Karpas-422 (cell line): ENCODE measurements at regions not wholly inside any gene's neighbourhood (a gene's known extent, or its start where the extent isn't known, plus 50 kb on each side); places are given as distances from the start of the nearest gene placed in this dataset.
A peak's percentile ranks its signal among the peaks of the same experiment; 100 is the strongest.

Experiments
- DNase-seq: peaks from one replicate; pipeline ENCODE4 v3.0.0-alpha.2; 2015
- H2AFZ ChIP-seq: fragments of 200-600 bp; sonication (generic); 2 replicates; pipeline ENCODE4 v1.6.1; 2014; ENCODE audit warnings: antibody characterized with exemption, low read length, mixed read lengths
- H3K27ac ChIP-seq: fragments of 200-600 bp; sonication (generic); 2 replicates; pipeline ENCODE4 v1.5.1; 2014; ENCODE audit warnings: mild to moderate bottlenecking, low read length, moderate library complexity
- H3K27me3 ChIP-seq: fragments of 200-600 bp; sonication (generic); 2 replicates; pipeline ENCODE4 v1.6.1; 2014; ENCODE audit warnings: low read length, mixed read lengths
- H3K36me3 ChIP-seq: fragments of 200-600 bp; sonication (generic); 2 replicates; pipeline ENCODE4 v1.6.1; 2014; ENCODE audit warnings: low read length, mixed read lengths; ENCODE audit not compliant: insufficient read depth
- H3K4me1 ChIP-seq: fragments of 200-600 bp; sonication (generic); 2 replicates; pipeline ENCODE4 v1.6.1; 2014; ENCODE audit warnings: mild to moderate bottlenecking, low read length, mixed read lengths
- H3K4me2 ChIP-seq: fragments of 200-600 bp; sonication (generic); 2 replicates; pipeline ENCODE4 v1.6.1; 2014; ENCODE audit warnings: low read length, low read depth, mild to moderate bottlenecking; ENCODE audit not compliant: poor library complexity, severe bottlenecking
- H3K4me3 ChIP-seq: fragments of 200-600 bp; sonication (generic); 2 replicates; pipeline ENCODE4 v1.5.1; 2014; ENCODE audit warnings: mild to moderate bottlenecking, antibody characterized with exemption, low read length, mixed read lengths
- H3K79me2 ChIP-seq: fragments of 200-600 bp; sonication (generic); 2 replicates; pipeline ENCODE4 v1.6.1; 2014; ENCODE audit warnings: mild to moderate bottlenecking, low read length, mixed read lengths
- H3K9ac ChIP-seq: fragments of 200-600 bp; sonication (generic); 2 replicates; pipeline ENCODE4 v1.6.0; 2014; ENCODE audit warnings: low read length
- H3K9me2 ChIP-seq: fragments of 200-600 bp; sonication (generic), shearing (Covaris generic); replicated peaks from 2 replicates; pipeline ENCODE4 v1.6.0; 2014; ENCODE audit warnings: mild to moderate bottlenecking, low read length, moderate library complexity; ENCODE audit not compliant: insufficient read depth
- H3K9me3 ChIP-seq: fragments of 300-700, 200-600 bp; sonication (generic); 2 replicates; pipeline ENCODE4 v1.6.1; 2014; ENCODE audit warnings: low read length, mixed read lengths
- H4K20me1 ChIP-seq: fragments of 200-600 bp; sonication (generic); 2 replicates; pipeline ENCODE4 v1.6.1; 2014; ENCODE audit warnings: mild to moderate bottlenecking, antibody characterized with exemption, low read length, low read depth; ENCODE audit not compliant: insufficient read depth

DNA sequence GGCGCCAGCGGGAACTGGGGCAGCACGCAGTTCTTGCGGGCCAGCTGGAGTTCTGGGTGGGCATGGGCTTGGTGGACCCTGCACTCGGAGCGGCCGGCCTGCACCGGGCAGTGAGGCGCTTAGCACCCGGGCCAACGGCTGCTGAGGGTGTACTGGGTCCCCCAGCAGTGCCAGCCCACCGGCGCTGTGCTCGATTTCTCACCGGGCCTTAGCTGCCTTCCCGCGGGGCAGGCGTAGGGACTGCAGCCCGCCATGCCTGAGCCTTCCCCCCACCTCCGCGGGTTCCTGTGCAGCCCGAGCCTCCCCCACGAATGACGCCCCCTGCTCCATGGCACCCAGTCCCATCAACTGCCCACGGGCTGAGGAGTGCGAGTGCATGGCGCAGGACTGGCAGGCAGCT lies 168.8 kb downstream of the CD24 start:
- H3K27me3 ChIP-seq: no peaks in the 10 kb centered on the region
- H3K27ac ChIP-seq: no peak overlapping the region
- no peak for DNase-seq
- peaks cover 21% of the 10 kb centered on the region for H3K4me1 ChIP-seq
- no peaks in the 10 kb centered on the region for H3K36me3 ChIP-seq
- H2AFZ ChIP-seq: no peak overlapping the region
- H3K9ac ChIP-seq: no peak overlapping the region
- H3K9me3 ChIP-seq: peaks cover 6% of the 10 kb centered on the region; the same call in 1 of the 2 replicates
- no peak overlapping the region for H3K4me2 ChIP-seq
- H3K9me2 ChIP-seq: no peaks in the 10 kb centered on the region
- no peaks in the 10 kb centered on the region for H3K79me2 ChIP-seq
- no peak overlapping the region for H3K4me3 ChIP-seq
- no peaks in the 10 kb centered on the region for H4K20me1 ChIP-seq

DNA sequence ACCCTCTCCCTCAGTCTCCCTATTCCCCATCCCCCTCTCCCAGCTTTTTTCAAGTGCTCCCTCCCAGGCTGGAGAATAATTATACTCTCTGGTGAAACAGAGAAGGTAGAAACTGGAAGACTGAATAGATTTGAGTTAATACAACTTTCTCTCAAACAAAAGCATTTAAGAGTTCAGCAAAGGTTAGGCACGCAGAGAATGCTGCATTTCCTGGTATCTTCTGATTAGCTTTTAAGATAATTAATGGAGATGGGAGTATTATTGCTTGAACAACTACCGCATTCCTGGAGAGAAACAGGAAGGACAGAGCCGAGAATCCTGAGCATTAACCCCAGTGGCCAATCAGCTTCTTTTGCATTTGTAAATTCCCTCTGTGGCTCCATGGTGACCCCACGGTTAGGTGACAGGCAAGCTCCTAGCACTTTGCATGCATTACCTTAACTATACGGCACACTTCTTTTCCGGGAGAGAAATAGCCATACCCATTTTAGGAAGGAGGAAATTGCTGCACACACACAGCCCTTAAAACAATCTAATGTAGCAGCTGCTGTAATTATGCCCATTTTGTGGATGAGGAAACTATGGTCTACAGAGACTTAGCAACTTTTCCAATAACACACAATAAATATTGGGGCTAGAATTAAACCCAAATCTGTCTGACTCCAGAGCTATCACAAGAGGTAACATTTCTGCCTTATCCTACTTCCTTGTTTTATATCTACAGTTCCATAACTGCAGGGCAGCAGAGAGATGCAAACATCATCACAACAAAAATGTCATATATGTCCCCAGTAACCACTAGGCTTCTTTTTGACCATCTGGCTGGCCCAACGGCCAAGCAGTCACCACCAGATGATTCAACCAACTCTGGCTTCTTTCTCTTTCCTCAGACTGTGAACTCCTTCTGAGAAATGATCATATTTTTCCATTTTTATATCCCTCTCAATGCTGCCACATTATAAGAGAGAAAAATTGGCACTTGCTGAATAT lies 169.9 kb downstream of the CD24 start:
- Histone ChIP-seq H2AFZ (peak overlapping the region; percentile 47; the same call in 1 of the 2 replicates), H3K36me3 (no peaks in the 10 kb centered on the region), H3K79me2 (no peaks in the 10 kb centered on the region), H3K9me2 (no peaks in the 10 kb centered on the region), H3K4me3 (no peak overlapping the region), H3K27ac (no peak overlapping the region), H3K27me3 (no peaks in the 10 kb centered on the region), H3K9me3 (peaks cover 6% of the 10 kb centered on the region; the same call in 1 of the 2 replicates), H3K9ac (no peak overlapping the region), H3K4me1 (peaks cover 11% of the 10 kb centered on the region), H4K20me1 (no peaks in the 10 kb centered on the region), H3K4me2 (no peak overlapping the region)
- DNase-seq: no peak

DNA sequence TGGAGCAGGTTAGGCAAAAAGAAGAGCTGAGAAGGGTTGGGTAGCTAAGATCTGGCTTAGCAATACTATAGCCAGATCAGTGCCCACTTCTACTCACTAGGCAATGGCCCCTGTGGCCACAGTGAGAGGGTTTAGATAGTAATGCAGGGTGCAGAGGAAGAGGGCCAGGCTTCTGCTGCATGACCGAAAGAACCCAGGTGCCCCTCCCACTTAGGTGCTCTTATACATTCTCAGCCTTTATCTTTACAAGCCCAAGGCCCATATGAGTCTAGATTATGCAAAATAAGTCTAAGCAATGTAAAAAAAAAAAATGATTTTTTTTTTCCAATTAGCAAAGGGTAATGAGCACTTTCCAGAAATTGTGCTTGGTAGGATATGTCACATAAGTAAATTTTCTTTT lies 171.3 kb downstream of the CD24 start:
- H3K79me2 ChIP-seq: no peaks in the 10 kb centered on the region
- no peak overlapping the region for H3K27ac ChIP-seq
- no peaks in the 10 kb centered on the region for H3K9me2 ChIP-seq
- H3K4me1 ChIP-seq: peaks cover 11% of the 10 kb centered on the region
- H3K9me3 ChIP-seq: no peaks in the 10 kb centered on the region; the same call in 1 of the 2 replicates
- H2AFZ ChIP-seq: no peak overlapping the region
- H3K27me3 ChIP-seq: no peaks in the 10 kb centered on the region
- H3K9ac ChIP-seq: no peak overlapping the region
- DNase-seq: no peak
- no peak overlapping the region for H3K4me2 ChIP-seq
- no peaks in the 10 kb centered on the region for H3K36me3 ChIP-seq
- no peak overlapping the region for H3K4me3 ChIP-seq
- no peaks in the 10 kb centered on the region for H4K20me1 ChIP-seq

DNA sequence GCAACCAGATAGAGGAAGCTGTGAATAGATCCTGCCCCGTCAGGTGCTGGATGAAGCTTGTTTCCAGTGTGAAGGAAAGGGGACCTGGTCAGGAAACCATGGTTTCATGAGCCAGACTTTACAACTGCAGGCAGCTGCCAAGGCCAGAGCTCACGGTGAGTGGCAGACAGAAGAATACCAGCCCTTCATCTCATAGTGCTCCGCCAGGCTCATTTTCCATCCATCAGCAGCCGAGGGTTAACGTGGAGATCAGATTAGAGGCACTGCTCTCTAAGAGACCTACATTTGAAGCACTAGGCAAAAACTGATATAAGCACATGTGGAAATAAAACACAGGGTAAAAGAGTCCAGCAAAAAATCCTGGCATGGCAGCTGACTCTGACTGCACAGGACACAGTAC lies 172.4 kb downstream of the CD24 start:
- Histone ChIP-seq H3K4me3 (no peak overlapping the region), H3K9me2 (no peaks in the 10 kb centered on the region), H3K79me2 (no peaks in the 10 kb centered on the region), H3K27ac (no peak overlapping the region), H3K4me2 (no peak overlapping the region), H3K9ac (no peak overlapping the region), H3K36me3 (no peaks in the 10 kb centered on the region), H3K4me1 (peaks cover 11% of the 10 kb centered on the region), H4K20me1 (no peaks in the 10 kb centered on the region), H3K27me3 (no peaks in the 10 kb centered on the region), H3K9me3 (no peaks in the 10 kb centered on the region), H2AFZ (no peak overlapping the region)
- DNase-seq: no peak

DNA sequence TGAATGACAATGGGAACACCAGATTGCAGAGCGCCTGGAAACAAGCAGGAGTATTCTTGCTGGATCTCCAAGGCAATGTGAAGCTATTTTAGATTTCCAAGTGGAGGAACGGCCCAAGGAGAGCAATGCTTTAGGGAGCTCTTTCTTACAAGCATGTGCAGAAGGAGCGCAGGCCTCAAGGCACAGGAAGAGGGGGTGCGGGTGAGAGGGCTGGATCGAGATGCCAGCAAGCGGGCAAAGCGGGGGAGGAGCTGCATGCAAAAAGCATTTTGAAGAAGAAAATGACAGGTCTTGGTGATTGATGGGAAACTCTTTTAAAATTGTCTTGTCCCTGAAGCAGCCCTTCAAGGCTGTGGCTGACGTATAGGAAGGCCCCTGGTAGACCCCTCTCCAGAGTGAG lies 171.9 kb downstream of the QRSL1 start:
- H3K9me2 ChIP-seq: no peaks in the 10 kb centered on the region

DNA sequence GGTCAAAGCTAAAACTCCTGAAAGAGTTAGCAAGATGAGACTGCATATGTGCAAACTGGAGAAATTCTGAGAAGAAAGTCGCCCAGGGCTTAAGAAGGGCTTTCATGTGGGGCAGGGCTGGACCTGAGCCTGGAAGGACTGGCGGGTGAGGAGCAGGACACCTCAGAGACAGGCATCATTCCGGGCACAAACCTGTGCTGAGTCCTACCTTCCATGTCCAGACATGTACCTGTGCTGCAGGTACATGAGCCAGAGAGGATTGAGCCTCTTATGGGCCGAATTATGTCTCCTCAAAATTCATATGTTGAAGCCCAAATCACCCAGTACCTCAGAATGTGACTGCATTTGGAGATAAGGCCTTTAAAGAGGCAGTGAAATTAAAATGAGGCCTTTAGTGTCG lies 171.0 kb downstream of the QRSL1 start:
- Histone ChIP-seq H3K4me2 (no peak overlapping the region), H4K20me1 (no peaks in the 10 kb centered on the region), H3K27ac (no peak overlapping the region), H2AFZ (no peak overlapping the region; the same call in 1 of the 2 replicates), H3K79me2 (no peaks in the 10 kb centered on the region), H3K9me3 (no peaks in the 10 kb centered on the region), H3K27me3 (no peaks in the 10 kb centered on the region), H3K9ac (no peak overlapping the region), H3K4me3 (no peak overlapping the region), H3K9me2 (no peaks in the 10 kb centered on the region), H3K4me1 (peaks cover 11% of the 10 kb centered on the region), H3K36me3 (no peaks in the 10 kb centered on the region)
- no peak for DNase-seq

More for the DNA sequence above, 171.9 kb downstream of the QRSL1 start:
- H4K20me1 ChIP-seq: no peaks in the 10 kb centered on the region
- H3K4me2 ChIP-seq: no peak overlapping the region
- H3K4me3 ChIP-seq: no peak overlapping the region
- no peak overlapping the region for H3K9ac ChIP-seq
- DNase-seq: no peak
- H3K79me2 ChIP-seq: no peaks in the 10 kb centered on the region
- H3K27me3 ChIP-seq: no peaks in the 10 kb centered on the region
- no peaks in the 10 kb centered on the region for H3K36me3 ChIP-seq
- H3K4me1 ChIP-seq: peaks cover 11% of the 10 kb centered on the region
- H3K9me3 ChIP-seq: no peaks in the 10 kb centered on the region
- H2AFZ ChIP-seq: no peak overlapping the region
- no peak overlapping the region for H3K27ac ChIP-seq

DNA sequence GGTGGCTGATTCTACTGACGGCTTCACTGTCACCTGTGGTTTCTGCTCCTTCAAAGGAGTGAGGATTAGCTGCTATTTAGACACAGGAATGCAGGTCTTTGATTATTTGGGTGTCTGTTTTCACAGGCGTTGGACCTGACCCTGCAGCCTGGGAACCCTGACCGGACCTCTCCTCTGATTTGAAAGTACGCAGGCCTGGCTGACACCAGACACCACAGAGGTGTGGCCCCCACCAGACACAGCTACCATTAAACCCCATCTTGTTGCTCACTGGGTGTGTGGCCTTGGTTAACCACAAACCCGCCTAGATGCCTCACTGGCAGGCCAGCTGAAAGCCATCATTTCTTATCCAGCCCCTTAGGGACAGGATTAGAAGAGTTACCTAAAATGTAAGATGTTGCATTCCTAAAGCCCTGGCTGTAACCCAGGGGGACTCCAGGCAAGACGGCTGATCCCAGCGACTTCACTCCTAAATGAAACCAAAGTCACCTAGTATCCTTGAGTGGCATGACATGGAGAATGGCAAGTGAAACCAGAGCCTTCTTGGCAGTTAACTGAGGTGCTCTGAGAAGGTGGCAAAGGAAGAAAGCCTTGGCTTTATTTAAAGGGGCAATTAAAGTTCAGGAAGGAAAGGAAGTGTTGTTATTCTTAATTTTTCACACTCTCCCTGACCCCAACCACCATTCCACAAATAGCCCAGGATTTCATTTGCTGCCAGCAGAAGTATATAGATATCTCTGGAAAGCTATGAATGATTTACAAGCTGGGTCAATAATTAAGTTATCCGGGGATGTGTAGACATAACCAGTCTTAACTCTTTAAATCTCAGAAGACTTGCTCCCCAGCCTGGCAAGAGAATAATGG lies 169.9 kb downstream of the QRSL1 start:
- H3K79me2 ChIP-seq: no peaks in the 10 kb centered on the region
- H3K4me3 ChIP-seq: no peak overlapping the region
- no peaks in the 10 kb centered on the region for H3K9me2 ChIP-seq
- no peaks in the 10 kb centered on the region for H3K27me3 ChIP-seq
- H3K4me2 ChIP-seq: no peak overlapping the region
- DNase-seq: no peak
- H3K9me3 ChIP-seq: no peaks in the 10 kb centered on the region
- H3K36me3 ChIP-seq: no peaks in the 10 kb centered on the region
- H2AFZ ChIP-seq: no peak overlapping the region
- H3K9ac ChIP-seq: no peak overlapping the region
- peaks cover 2% of the 10 kb centered on the region for H3K4me1 ChIP-seq
- no peak overlapping the region for H3K27ac ChIP-seq
- H4K20me1 ChIP-seq: no peaks in the 10 kb centered on the region

DNA sequence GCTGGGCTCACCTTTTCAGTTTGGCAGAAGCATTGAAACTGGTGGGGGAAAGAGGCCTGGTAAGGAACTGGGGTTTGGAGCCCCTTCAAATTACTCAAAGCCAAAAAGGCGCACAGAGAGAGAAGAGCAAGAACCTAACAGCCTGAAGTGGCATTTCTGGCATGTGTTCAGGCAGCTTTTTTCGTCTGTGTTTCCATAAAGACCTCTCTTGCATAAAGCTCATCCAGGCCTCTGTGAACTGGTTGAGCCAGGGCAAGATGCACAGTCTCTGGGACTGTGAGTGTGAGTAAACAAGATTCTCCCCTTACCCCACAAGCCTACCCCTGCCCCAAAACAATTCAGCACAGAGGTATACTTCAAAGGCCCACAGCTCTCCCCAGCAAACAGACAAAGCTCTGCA lies 167.8 kb downstream of the QRSL1 start:
- H3K27me3 ChIP-seq: no peaks in the 10 kb centered on the region
- H3K4me1 ChIP-seq: peaks cover 8% of the 10 kb centered on the region
- H4K20me1 ChIP-seq: no peaks in the 10 kb centered on the region
- no peak overlapping the region for H3K4me2 ChIP-seq
- H3K4me3 ChIP-seq: no peak overlapping the region
- no peaks in the 10 kb centered on the region for H3K9me2 ChIP-seq
- H3K27ac ChIP-seq: no peak overlapping the region
- H3K79me2 ChIP-seq: no peaks in the 10 kb centered on the region
- H3K9me3 ChIP-seq: no peaks in the 10 kb centered on the region
- H2AFZ ChIP-seq: no peak overlapping the region
- no peak overlapping the region for H3K9ac ChIP-seq
- DNase-seq: no peak
- H3K36me3 ChIP-seq: no peaks in the 10 kb centered on the region
